CD4-positive, alpha-beta T cell treated with Interleukin-12 subunit alpha and Interleukin-12 subunit beta, for 1 hour (primary cell): ENCODE measurements at regions not wholly inside any gene's neighbourhood (a gene's known extent, or its start where the extent isn't known, plus 50 kb on each side); places are given as distances from the start of the nearest gene placed in this dataset.
"Not testable (repeated sequence)": the region's sequence is repeated elsewhere in the genome, so short reads cannot be mapped to it uniquely, and the experiment has no call there.

Experiments
- DNase-seq: peaks from one replicate; pipeline ENCODE4 v3.0.0-alpha.2; 2020

DNA sequence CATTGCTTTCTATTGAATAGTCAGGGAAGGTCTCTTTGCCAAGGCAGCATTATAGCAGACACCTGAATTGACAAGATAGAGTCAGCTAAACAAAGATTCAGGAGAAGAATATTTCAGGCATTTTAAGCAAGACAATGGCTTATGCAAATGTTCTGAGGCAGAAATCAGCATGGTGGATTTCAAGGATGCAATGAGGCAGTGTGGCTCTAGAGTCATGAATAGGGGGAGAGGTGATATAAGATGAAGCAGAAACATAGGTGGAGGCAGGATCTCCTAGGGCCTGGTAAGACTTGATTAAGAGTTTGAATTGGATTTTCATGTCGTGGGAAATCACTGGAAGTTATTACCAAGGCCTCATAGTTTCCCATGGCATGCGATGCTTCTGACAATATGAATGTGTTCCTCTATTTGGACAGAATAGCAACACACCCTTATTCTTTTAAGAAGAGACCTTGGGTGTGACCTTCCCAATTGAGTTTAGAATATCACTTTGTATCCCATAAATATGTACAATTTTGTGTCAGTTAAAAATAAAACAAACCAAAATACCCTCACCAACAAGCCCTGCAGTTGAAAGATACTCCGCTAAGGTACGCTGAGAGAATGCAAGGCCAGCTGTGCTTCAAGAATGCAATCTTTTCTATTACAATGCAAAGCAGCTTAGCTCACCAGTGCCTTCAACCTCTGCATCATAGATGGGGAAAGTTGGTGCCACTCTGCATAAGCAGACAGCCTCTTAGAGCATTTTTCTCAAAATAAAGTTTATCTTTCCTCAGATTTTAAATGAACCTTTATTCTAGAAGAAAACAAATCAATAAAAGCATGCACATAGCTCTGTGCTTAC is 139.6 kb upstream of the SALL1 start:
- DNase-seq = no peak

DNA sequence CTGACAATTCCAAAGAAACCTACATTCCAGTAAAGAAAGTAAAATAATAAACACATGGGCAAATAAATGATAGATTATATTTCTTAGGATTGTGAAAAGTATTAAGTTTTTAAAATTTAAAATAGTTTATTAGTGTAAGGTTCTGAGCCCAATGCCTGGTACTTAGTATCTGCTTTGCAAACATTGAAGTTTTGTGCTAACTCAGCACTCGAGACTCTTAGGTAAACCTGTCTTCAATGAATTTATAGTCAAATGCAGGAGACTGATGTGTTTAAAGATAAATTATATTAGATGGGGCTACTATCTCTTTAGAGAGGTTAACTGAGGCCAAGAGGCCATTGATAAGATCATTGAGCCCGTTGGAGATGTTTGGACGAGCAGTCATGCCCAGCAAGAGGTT is 138.3 kb upstream of the SALL1 start:
- DNase-seq = no peak

DNA sequence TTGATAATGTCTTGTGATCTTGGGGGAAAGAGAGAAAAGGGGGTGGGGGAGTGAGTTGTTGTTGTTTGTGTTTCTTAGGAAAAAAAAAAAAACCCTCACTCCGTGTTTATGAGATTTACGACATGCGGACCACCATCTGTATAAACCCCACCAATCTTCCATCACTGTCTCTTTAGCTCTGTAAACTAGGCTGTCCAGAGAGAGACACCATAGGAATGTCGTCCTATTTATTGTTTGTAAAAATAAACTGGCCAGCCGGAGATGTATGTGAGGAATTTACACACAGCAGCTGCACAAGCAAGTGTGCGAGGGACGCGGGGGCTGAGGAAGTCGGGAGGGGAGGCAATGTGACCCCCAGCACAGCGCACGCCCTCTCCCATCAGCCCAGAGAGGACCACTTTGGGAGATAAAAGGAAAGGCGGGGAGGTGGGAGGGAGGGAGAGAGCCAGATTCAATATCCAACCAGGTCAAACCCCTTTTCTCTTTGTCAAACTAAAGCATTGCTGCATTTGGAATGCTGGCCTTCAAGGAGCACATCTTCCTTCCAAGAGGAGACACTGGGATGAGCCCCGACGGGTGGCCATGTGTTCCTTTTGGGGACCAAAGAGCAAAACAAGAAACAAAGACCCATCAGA is 136.2 kb upstream of the SALL1 start:
- no peak for DNase-seq

DNA sequence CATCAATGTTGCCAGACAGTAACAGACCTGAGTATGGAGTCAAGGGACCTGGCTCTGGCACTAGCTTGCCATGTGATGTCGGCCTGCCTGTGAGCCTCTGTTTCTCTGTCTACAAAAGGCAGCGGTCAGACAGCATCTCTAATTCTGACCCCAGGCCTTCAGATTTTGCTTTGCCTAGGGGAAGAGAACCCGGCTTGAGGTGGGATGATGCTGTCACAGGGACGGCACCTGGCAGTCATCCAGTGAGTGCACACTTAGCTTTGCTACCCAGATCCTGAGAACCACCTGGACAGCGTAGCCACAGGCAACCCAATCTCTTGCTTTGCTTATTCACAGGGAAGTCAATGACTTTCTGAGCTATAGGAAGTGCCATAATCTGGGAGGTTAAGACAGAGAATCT is 135.2 kb upstream of the SALL1 start:
- no peak for DNase-seq

DNA sequence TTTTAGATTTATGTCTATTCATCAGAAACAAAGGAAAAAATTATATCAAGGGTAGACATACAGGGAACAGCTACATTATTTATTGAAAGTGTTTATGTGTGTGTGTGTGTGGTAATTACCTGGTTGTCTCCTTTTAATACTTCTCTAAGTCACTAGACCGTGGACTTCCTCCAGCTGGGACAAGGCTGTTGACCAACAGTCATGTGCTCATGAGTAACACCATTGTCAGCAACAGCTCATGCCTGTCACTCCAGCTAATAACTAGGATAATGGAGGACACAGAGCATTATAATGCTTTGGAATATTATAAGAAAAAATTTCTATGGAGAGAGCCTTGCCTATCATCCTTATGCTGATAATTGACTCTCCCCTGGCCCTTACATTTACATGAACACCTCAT is 125.3 kb upstream of the SALL1 start:
- DNase-seq = no peak

DNA sequence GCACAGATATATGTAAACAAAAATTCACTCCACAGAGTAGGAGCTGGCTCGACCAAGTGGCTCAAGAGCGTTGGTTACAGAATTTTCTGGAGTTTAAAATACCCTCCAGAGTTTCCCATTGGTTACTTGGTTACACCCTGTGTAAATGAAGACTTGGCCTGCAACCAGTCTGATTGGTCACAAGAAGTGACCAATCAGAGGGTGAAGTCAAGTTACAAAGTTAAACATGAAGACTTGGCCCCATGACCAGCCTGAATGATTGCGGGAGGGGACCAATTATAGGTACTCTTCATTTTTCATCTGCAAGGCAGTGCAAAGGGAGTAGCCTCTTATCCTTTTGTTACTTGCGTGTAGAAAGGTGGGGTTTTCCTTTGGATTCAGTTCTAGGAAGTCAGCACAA is 121.3 kb upstream of the SALL1 start:
- no peak for DNase-seq

DNA sequence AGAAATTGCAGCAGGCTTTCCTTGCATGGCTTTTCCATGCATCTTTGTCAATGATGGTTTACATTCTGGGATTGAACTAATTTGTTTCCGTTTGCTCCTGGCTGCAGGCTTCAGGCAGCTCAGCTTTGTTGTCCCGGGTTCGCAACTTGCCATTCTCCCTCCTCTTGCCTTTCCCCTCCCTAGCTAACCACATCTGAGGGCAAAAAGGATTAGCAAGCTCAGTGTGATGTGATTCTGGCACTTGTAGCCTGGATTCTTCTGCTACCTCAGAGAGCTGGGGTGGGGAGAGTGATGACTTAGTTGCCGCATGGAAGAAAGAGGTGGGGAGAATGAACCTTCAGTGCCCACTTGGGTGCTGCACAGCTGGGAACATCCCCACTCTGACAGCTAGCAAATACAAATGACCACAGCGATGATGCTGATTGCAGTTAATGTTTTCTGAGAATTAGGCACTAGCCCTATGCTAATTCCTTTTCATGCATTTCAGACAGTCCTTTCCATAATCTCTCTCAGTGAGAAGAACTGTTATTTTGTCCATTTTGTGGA is 120.2 kb upstream of the SALL1 start:
- DNase-seq = no peak

DNA sequence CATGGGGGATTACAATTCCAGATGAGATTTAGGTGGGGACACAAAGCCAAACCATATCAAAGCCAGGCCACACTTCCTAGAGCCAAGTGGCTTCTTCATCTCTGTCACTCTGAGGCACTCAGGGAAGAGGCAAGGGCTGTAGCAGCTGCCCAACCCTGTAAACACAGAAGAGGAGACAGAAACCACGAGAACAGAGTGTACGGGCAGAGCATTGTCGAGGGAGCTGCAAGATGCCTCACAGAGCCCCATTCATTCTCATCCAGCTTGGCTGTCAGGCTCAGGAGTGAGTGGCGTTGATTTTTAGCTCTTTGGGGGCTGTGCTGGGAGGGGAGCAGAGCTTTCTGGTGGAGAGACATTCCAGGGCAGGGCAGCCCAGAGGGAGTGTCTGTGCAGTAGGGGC is 117.2 kb upstream of the SALL1 start:
- DNase-seq = no peak

DNA sequence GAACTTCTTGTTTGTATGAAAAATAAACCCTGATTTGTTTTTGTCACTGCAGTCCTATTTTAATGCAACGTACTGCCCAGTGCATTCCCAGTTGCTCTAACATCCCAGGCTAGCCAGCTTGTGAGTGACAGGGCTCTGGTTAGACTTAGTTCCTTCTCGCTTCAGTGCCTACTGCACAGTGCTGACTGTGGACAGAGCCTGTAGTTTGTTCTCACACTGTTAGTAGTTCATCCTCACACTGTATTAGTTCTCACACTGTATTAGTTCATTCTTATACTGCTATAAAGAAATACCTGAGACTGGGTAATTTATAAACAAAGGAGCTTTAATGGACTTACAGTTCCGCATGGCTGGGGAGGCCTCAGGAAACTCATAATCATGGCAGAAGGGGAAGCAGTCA is 116.6 kb upstream of the SALL1 start:
- DNase-seq = no peak

DNA sequence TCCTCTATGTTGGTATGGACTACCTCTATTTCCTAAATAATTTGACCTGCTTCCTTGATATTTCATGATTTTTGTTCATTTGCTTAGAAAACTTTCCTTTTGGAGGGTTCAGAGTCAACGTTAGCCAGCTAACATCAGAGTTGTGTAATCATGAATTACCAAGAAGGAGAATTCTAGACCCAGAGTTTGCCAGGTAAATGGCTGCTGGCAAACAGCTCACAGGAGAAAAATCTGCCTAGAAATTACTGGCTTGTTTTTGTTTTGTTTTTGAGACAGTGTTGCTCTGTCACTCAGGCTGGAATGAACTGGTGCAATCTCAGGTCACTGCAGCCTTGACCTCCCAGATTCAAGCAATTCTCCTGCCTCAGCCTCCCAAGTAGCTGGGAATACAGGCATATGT is 111.4 kb upstream of the SALL1 start:
- no peak for DNase-seq

DNA sequence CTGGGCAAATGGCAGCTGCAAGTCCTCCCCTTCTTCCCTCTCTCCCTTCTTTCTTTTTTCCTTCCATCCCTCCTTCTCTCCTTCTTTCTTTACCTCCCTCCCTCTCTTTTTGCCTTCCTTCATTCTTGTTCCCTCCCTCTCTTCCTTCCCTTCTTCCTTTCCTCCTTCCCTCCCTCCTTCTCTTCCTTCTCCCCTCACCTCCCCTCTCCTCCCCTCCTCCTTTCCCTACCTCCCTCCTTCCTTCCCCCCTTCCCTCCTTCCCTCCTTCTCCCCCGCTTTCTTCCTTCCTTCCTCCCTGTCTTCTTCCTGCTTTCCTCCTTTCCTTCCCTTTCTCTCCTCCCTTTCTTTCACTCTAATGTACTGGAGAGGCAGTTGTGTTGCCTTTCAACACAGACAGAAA is 110.8 kb upstream of the SALL1 start:
- no peak for DNase-seq

DNA sequence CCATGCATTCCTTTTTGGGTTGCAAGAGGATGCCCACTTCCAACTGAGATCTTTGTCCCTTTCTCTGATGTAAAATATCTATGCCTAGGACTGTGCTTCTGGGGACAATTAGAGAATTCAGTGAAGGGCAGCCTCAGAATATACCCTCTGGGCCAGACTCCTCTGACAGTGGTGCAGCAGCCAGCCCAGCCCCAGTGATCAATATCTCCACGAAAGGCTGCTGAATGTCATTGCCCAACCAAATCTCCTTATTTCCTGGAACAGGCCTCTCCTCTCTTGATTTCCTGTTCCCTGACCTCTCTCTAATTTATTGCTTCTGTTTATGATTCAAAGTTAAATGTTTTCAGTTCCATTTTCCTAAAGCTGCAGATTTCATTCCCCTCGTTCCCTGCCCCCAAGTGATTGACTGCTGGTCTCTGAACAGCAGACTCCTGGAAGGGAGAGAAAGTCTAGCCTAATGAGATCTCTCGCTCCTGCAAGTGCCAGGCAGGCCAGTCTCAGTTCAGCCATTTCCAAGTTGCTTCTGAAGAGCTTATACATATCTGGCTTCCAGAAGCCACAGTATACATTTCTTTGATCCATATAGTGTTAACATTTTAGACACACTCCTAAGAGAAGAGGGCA is 104.4 kb upstream of the SALL1 start:
- DNase-seq = no peak

DNA sequence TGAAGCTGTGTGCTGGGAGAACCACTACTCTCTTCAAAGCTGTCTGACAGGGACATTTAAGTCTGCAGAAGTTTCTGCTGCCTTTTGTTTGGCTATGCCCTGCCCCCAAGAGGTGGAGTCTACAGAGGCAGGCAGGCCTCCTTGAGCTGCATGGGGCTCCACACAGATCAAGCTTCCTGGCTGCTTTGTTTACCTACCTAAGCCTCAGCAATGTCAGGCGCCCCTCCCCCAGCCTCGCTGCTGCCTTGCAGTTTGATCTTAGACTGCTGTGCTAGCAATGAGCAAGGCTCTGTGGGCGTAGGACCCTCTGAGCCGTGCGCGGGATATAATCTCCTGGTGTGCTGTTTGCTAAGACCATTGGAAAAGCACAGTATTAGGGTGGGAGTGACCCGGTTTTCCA is 103.3 kb upstream of the SALL1 start:
- not testable (repeated sequence) for DNase-seq

DNA sequence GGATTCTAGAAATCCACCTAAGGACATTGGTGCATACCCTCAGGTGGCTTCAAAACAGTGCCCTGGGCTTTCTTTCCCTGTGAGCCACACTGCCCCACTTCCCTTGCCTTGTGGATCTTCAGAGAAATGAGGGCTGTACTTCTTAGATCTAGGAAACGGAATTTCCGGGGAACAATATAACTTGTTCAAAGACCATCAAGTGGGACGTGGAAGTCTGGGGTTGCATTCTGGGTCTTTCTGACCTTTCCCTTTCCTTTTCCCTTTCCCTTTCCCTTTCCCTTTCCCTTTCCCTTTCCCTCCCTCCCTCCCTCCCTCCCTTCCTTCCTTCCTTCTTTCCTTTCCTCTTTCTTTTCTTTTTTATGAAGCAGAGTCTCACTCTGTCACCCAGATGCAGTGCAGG is 97.1 kb upstream of the SALL1 start:
- DNase-seq = no peak

DNA sequence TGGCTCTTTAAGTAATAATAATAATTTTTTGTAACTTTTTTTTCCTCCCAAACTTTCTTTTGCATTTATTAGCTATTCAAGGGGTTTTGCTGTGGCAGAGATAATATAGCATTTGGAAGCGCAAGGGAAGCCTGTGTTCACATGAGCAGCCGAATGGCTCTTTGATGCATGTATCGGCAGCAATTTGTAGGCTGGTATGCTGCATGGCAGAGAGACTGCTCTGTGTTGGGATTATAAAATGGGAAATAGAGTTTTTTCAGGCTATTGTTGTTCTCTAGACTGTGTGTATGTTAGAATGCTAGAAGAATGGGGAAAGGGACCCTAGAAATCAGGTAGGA is 94.6 kb upstream of the SALL1 start:
- DNase-seq = no peak

DNA sequence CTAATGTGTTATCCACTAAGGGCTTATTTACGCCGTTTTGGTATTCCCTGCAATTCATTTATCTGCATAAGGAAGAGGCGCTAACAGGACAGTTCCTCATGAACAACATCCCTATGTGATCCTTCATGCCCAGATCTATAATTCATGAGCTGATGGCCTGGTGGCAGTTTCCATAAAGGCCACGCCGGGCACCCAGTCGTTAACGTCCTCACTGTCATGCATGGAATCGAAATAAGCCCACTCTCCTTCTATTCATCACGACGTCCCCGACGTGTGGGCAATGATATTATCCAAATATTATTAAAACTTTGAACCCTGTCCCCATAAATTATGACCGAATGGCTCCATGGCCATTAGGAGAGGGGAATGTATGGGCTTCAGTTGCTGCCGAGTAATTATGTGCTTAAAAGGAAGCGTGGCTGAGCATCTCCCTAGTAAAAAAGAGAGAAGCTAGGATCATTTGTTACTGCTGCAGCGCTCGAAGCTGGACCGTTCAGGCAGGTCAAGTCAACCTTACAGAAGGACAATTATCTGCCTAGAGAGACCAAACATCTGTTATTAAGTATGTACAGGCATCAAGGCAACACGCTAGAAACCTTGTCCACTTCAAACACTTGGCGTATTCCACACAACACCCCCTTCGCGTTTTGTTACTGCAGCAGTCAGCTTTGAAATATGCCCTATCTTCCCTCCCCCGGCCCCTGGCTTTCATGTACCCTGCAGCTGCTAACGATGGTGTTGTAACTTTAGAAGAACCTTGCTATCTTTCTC is 94.0 kb upstream of the SALL1 start:
- DNase-seq = no peak

DNA sequence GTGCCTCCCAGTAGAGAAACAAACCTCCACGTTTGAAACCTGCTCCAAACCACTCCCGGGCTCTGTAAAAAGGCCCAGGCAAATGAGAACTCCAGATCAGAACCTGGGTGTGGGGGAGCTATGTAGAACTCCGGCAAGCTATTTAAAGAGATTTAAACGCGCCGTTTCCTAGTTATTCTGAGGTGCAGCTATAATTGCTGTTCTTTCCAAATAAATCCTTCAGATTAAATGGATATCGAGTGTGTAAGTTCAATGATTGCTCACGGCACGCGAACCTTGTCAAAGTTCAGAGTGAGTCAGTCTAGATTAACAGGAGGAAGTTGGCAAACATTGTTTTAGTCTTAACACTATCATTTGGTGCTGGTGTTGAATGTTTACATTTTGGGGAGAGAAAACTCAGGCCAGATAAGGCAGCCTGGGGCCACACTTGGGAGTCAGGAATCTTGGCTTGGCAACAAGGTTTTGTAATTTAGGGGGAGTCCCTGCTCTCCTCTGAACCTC is 92.9 kb upstream of the SALL1 start:
- DNase-seq = no peak

DNA sequence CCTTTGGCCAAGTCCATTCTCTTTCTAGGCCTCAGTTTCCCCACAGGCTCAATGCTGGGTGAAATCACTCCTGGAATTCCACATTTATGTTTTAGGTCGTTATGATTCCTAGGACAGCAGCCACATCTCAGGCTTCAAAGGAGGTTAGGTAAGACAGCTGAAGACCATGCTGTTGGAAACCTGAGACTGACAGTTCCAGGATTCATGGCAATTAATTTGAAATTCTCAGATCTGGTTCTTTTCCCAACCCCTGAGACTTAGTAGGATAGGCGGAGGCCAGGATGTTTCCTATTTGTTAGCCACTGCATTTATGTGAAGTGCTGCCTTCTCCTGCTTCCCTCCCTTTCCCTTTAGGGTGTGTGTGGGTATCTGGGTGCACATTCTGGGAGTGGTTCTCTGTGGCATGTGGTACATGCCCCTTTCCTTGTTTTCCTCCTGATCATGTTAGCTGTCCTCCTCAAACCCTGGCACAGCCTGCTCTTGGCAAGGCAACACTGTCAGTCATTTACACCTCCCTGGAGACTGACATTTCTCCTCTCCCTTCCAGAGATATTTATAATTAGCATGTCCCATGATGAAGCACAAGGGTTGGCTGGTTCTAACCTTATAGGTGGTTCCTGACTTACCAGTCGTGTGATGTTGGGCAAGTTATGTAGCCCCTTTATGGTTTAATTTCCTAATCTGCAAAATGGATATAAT is 91.4 kb upstream of the SALL1 start:
- no peak for DNase-seq

DNA sequence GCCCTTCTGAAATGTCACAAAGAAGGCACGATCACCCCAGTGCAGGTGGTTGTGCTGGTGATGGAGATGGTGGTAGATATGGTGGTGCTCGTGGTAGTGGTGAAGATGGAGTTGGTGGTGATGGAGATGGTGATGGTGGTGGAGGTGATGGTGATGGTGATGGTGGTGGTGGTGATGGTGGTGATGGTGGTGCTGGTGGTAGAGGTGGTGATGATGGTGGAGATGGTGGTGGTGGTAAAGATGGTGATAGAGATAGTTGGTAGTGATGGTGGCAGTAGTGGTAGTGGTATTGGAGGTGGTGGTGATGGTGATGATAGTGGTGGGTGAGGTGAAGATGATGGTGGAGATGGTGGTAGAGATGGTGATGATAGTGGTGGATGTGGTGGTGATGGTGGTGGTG is 88.1 kb upstream of the SALL1 start:
- DNase-seq = no peak

DNA sequence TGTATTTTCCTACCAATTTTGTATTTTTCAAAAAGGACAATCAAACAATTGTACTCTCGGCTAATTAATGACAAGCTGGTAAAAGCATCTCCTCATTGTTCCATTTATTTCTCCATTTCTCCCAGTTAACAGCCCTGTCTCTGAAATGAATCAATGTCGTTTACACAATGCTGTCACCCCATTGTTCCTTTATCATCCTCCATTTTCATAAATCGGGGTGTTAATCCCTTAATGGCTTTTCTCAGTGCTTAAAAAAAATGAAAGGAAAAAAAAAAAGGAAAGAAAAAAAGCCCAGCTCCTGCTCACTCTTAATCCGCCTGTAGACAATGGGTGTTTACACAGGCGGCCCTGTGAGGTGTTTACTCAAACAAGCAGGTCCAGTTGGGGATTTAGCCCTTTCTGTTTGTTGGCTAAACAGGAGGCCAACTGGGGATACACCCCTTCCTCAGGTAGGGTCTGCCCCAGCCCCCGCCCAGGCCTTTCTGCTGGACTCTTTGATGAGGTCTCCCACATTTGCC is 86.8 kb upstream of the SALL1 start:
- DNase-seq = no peak

DNA sequence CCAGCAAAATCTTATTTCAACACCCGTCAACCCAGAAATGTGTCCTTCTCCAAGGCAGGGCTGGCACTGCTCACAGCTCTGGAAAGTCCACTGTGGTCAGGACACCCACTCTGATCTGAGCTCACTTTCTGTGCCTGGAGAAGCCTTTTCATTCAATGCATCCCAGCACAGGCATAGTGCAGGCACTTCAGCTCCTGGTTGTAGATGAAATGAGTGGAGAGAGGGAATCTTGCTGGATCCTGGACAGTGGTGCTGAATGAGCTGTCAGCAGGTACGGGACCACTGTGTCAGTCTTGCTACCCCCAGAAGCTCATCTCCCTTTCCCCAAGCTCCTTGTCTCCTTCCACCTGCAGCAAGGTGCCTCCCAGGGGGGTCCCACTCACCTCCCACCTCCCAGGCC is 86.1 kb upstream of the SALL1 start:
- DNase-seq = no peak

DNA sequence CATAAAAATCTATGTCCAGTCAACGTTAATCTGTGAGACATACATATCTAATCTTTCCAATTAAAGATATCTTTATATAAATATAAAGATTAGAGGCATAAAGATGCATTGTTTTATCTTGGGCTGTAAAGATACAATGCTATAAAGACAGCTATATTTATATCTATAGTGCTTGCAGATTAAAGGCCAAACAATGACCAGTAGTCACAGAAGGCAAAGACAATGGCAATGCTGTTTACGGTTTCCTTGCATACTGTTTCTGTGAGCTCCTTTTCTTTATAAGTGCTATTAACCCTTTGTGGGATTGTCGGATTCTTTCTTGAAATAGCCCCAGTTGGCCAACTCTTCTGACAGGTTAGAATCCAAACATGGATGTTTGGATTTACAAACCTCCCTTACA is 85.5 kb upstream of the SALL1 start:
- DNase-seq = no peak
